ENCODE measurements at regions not wholly inside any gene's neighbourhood (a gene's known extent, or its start where the extent isn't known, plus 50 kb on each side); places are given as distances from the start of the nearest gene placed in this dataset.
"Not testable (repeated sequence)": the region's sequence is repeated elsewhere in the genome, so short reads cannot be mapped to it uniquely, and the experiment has no call there.

DNA sequence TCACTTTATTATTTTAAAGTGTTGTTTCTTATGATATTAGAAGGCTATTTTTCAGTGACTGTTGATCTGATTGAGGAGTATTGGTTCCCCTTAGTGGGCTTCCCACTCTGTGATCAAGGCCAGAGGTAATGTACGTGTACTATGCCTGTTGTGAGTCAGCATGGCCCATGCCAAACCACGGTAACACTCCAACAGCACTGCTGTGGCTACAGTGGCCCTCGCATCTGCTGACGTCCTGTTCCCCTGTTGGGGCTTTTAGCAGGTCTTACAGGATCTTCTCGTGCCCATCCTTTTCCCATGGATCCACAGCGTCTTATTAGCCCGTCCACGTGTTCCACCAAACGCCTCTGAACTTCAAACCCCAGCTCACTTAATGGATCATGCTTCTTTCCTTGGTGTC is 964.6 kb upstream of the CELF2 start:
- TF ChIP-seq CTCF (IDR thresholded peaks at IDR 0.05; ENCODE audit: low read depth, low read length): no peak
- Histone ChIP-seq H3K4me3 (ENCODE audit: low read depth, low read length) (no peak overlapping the region), H3K9me3 (no peaks in the 10 kb centered on the region), H3K36me3 (no peaks in the 10 kb centered on the region), H3K27me3 (no peaks in the 10 kb centered on the region), H3K4me1 (no peaks in the 10 kb centered on the region)
- no peak for DNase-seq

- no peak for DNase-seq
These were observed 963.2 kb upstream of the CELF2 start for GRCh38 chr10:10054466-10054865.

DNA sequence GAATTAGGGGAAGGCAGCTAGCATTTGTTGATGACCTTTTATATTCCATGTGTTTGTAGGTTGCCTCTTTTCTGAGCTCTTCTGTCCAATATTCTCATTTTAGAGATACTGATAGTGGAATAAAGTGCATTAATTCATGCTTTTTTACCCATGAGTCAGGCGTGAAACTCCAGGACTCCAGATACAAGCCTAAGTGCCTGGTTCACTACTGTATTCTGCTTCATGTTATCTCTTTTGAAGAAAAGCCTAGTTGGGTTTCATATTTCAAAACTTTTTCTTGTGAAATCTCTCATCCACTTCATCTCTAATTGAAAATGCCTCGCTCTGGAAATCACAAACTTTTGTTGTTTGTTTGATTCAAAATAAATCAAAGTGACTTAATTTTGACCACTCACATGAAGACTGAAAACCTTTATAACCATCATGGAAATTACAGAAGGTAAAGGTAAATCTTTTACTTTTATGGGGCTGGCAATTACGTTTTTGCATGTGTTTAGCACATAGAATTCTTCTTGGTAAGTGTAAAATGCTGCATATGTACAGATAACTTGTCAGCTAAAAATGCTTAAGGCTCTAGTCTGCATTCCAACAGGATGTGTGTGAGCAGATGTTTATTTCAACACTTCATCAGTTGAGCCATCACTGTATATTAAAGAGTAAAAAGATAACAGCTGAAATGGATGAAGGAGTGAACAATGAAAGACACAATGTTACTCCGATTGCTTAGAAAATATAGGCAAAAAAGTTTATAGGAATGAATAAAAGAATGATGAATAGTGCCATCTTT is 961.8 kb upstream of the CELF2 start:
- no peaks in the 10 kb centered on the region for H3K36me3 ChIP-seq
- H3K4me3 ChIP-seq (ENCODE audit: low read depth, low read length): no peak overlapping the region
- H3K4me1 ChIP-seq: no peaks in the 10 kb centered on the region
- H3K27me3 ChIP-seq: no peaks in the 10 kb centered on the region
- no peak for DNase-seq
- no peaks in the 10 kb centered on the region for H3K9me3 ChIP-seq
- no peak for TF ChIP-seq CTCF (IDR thresholded peaks at IDR 0.05; ENCODE audit: low read depth, low read length)

More at GRCh38 chr10:10054466-10054865, 963.2 kb upstream of the CELF2 start:
- Histone ChIP-seq H3K36me3 (no peaks in the 10 kb centered on the region), H3K4me1 (no peaks in the 10 kb centered on the region), H3K9me3 (no peaks in the 10 kb centered on the region), H3K4me3 (ENCODE audit: low read depth, low read length) (no peak overlapping the region), H3K27me3 (no peaks in the 10 kb centered on the region)
- TF ChIP-seq CTCF (IDR thresholded peaks at IDR 0.05; ENCODE audit: low read depth, low read length): no peak

DNA sequence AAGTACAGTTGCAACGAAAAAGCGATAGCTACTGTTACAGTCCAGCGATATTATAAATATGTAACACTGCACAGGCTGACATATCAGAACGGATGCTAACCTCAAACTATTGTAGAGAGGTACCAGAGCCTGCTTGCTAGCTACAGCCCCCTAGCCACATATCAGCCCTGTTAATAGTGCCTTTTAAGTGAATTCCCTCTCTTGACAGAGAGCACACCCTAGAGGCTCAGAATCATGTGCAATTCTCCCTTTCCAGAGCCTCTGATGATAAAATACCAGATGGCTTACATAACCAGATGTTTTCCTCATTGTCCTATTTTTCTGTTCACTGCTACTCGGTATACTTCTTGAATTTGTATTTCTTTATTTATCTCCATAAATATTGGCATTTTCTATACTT is 960.7 kb upstream of the CELF2 start:
- DNase-seq: no peak
- no peaks in the 10 kb centered on the region for H3K36me3 ChIP-seq
- no peak for TF ChIP-seq CTCF (IDR thresholded peaks at IDR 0.05; ENCODE audit: low read depth, low read length)
- no peaks in the 10 kb centered on the region for H3K27me3 ChIP-seq
- H3K9me3 ChIP-seq: no peaks in the 10 kb centered on the region
- no peaks in the 10 kb centered on the region for H3K4me1 ChIP-seq
- no peak overlapping the region for H3K4me3 ChIP-seq (ENCODE audit: low read depth, low read length)

DNA sequence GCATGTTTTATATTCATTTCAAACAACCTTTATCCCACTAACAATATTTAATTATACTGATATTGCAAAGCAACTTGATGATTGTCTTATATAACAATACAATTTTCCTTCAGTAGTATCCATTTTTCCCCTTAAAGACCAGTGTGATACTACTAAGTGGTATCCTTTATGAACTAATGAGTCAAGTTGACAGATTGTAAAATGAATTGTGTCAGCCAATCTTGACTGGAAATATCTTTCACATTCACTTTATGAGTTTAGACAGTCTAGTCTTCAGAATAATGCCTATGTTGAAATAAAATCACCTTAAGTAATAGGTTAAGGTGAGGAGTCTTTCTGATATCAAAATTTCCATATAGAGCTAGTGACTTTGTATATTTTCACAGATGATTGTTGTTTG is 950.0 kb upstream of the CELF2 start:
- no peak overlapping the region for H3K4me3 ChIP-seq (ENCODE audit: low read depth, low read length)
- H3K9me3 ChIP-seq: no peaks in the 10 kb centered on the region
- H3K36me3 ChIP-seq: no peaks in the 10 kb centered on the region
- no peak for TF ChIP-seq CTCF (IDR thresholded peaks at IDR 0.05; ENCODE audit: low read depth, low read length)
- H3K27me3 ChIP-seq: no peaks in the 10 kb centered on the region
- H3K4me1 ChIP-seq: no peaks in the 10 kb centered on the region
- DNase-seq: no peak

DNA sequence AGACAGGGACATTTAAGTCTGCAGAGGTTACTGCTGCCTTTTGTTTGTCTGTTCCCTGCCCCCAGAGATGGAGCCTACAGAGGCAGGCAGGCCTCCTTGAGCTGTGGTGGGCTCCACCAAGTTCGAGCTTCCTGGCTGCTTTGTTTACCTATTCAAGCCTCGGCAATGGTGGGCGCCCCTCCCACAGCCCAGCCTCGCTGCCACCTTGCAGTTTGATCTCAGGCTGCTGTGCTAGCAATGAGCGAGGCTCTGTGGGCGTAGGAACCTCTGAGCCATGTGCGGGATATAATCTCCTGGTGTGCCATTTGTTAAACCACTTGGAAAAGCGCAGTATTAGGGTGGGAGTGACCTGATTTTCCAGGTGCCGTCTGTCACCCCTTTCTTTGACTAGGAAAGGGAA is 942.8 kb upstream of the CELF2 start:
- not testable (repeated sequence) for H3K4me1 ChIP-seq; H3K4me3 ChIP-seq (ENCODE audit: low read depth, low read length)

More for the DNA sequence above, 942.8 kb upstream of the CELF2 start:
- not testable (repeated sequence) for H3K9me3 ChIP-seq, H3K27me3 ChIP-seq, DNase-seq, H3K36me3 ChIP-seq
